Right lobe of liver (tissue), 6 donors: ENCODE measurements at regions not wholly inside any gene's neighbourhood (a gene's known extent, or its start where the extent isn't known, plus 50 kb on each side); places are given as distances from the start of the nearest gene placed in this dataset.

Experiments
- ATAC-seq, 4 donors: fragments of 200-7000 bp; cut with Tn5 transposase; one replicate each; pipeline ENCODE4 v1.9.1; 2020; ENCODE audit warnings: mild to moderate bottlenecking in 4 of 4, moderate library complexity in 4 of 4
- DNase-seq, 3 donors: peaks; one replicate each; pipeline ENCODE4 v3.0.0-alpha.2; 2020
- H3K27ac ChIP-seq, 3 donors: fragments of 200-600 bp; one replicate each; pipeline ENCODE4 v1.8.0; 2022
- H3K27me3 ChIP-seq, 2 donors: fragments of 200-600 bp; one replicate each; pipeline ENCODE4 v1.8.0; 2022
- H3K36me3 ChIP-seq, 4 donors: fragments of 200-600 bp; sonication (generic) in 1 of 4; one replicate each; pipeline versions ENCODE4 v1.5.1 to v1.8.0; 2017 to 2022; ENCODE audit warnings: control low read depth in 1 of 4
- H3K4me1 ChIP-seq, 4 donors: fragments of 200-600 bp; sonication (generic) in 1 of 4; one replicate each; pipeline versions ENCODE4 v1.5.1 to v1.8.0; 2017 to 2022; ENCODE audit warnings: control low read depth in 1 of 4
- H3K4me3 ChIP-seq, 3 donors: fragments of 200-600 bp; one replicate each; pipeline ENCODE4 v1.8.0; 2022
- H3K9me3 ChIP-seq, 4 donors: fragments of 200-600 bp; sonication (generic) in 1 of 4; one replicate each; pipeline versions ENCODE4 v1.5.1 to v1.8.0; 2017 to 2022; ENCODE audit warnings: control low read depth in 1 of 4
- CTCF ChIP-seq, 4 donors: fragments of 200-600 bp in 3 of 4; fragments of 450-650 bp in 1 of 4; IDR thresholded peaks; one replicate each; pipeline versions ENCODE4 v1.5.1 to v1.8.0; 2016 to 2022; ENCODE audit warnings: antibody characterized with exemption in 4 of 4, mild to moderate bottlenecking in 2 of 4
- POLR2A ChIP-seq: fragments of 450-650 bp; IDR thresholded peaks from one replicate; pipeline ENCODE4 v1.6.1; 2017; ENCODE audit warnings: antibody characterized with exemption, mild to moderate bottlenecking
- WGBS: methylation state at CpG from one replicate; pipeline ENCODE4 v1.1.6; 2018; ENCODE audit warnings: low coverage, low lambda C conversion rate; ENCODE audit not compliant: insufficient coverage; ENCODE audit errors: missing lambda C conversion rate; 5-methylcytosine and 5-hydroxymethylcytosine counted together
- intact Hi-C, 2 donors: fragments of 100-400 bp; cut with DNase I; formaldehyde crosslinking; loops; one replicate each; pipeline versions ENCODE4 v1.11.2 to v1.14.1; 2022
- donor health status: DM: no; HTN: yes; CAD: no.
- donor health status: DM: no; HTN: no; CAD: no.
- donor health status: DM: no; HTN: no; CAD: no.
- donor health status: DM: no; HTN: yes; CAD: no.
- donor health status: DM: no; HTN: yes; CAD: no.

- DNase-seq (peak in 2 of 3 donors; percentile 11 to 17), ATAC-seq (no peak)
- no peaks in the 10 kb centered on the region for H3K27me3 ChIP-seq
- no peak overlapping the region for H3K27ac ChIP-seq
- H3K4me3 ChIP-seq, result no peak overlapping the region
- no peaks in the 10 kb centered on the region for H3K36me3 ChIP-seq
- no peak for TF ChIP-seq POLR2A
- no peak for TF ChIP-seq CTCF (IDR thresholded peaks at IDR 0.05)
- 66% methylated on average over 6 of the region's 20 CpGs for WGBS
- H3K9me3 ChIP-seq, result no peaks in the 10 kb centered on the region
- H3K4me1 ChIP-seq, result no peaks in the 10 kb centered on the region
- intact Hi-C loops, result no loop called here
Measured at GRCh38 chr22:49323751-49324415, 503.8 kb downstream of the BRD1 start.

GRCh38 chr22:49322861-49323622 lies 504.6 kb downstream of the BRD1 start:
- Histone ChIP-seq H3K4me3 (no peak overlapping the region), H3K9me3 (no peaks in the 10 kb centered on the region), H3K4me1 (no peaks in the 10 kb centered on the region), H3K36me3 (no peaks in the 10 kb centered on the region), H3K27ac (no peak overlapping the region), H3K27me3 (no peaks in the 10 kb centered on the region)
- DNase-seq (peak in 1 of 3 donors; percentile 3), ATAC-seq (no peak)
- no peak for TF ChIP-seq POLR2A
- intact Hi-C loops, result no loop called here
- WGBS, result 56% methylated on average over 4 of the region's 11 CpGs

GRCh38 chr22:49322231-49322630 lies 505.4 kb downstream of the BRD1 start:
- Histone ChIP-seq H3K4me3 (no peak overlapping the region), H3K4me1 (no peaks in the 10 kb centered on the region), H3K9me3 (no peaks in the 10 kb centered on the region), H3K27ac (no peak overlapping the region), H3K36me3 (no peaks in the 10 kb centered on the region), H3K27me3 (no peaks in the 10 kb centered on the region)
- intact Hi-C loops, result no loop called here
- DNase-seq, result no peak
- ATAC-seq, result no peak
- 30% methylated on average over 6 of the region's 13 CpGs for WGBS
- no peak for TF ChIP-seq POLR2A
- TF ChIP-seq CTCF (IDR thresholded peaks at IDR 0.05), result no peak

- Histone ChIP-seq H3K27me3 (no peaks in the 10 kb centered on the region), H3K4me1 (no peaks in the 10 kb centered on the region), H3K27ac (no peak overlapping the region), H3K9me3 (no peaks in the 10 kb centered on the region), H3K4me3 (no peak overlapping the region), H3K36me3 (no peaks in the 10 kb centered on the region)
- no peak for TF ChIP-seq POLR2A
- no peak for TF ChIP-seq CTCF (IDR thresholded peaks at IDR 0.05)
- intact Hi-C loops, result no loop called here
- DNase-seq, result peak in 2 of 3 donors; percentile 17 to 33
- ATAC-seq, result no peak
- WGBS, result 55% methylated on average over 8 of the region's 33 CpGs
Measured at GRCh38 chr22:49321477-49322055, 506.1 kb downstream of the BRD1 start.
